ENCODE measurements at regions not wholly inside any gene's neighbourhood (a gene's known extent, or its start where the extent isn't known, plus 50 kb on each side); places are given as distances from the start of the nearest gene placed in this dataset.

DNA sequence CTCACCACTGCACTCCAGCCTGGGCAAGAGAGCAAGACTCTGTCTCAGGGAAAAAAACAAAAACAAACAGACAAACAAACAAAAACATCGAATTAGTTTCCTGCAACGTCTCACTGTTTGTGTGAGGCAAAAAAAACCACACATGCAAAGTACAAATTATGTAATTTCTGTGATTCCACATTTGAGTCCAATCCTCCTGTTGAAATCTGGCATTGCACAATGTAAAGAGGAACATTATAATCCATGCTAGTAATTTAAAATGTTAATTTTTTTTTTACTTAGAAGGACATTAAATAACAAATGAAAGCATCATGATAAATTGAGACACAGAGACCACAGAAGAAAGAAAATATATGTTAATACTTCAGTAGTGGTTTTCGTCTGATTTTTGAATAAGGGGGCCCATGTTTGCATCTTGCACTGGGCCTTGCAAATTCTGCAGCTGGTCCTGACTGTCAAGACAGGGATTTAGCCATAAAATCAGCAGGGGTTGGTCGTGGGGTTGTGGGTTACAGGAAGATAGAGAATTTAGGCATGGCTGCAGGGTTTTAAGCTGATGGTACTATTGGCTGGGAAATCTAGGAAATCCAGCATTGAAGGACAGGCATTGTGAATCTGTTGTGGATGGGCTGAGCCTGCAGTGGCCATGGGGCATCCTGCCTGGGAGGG, 102.6 kb upstream of the ALDH3B2 start:
- no peak for TF ChIP-seq GATA3 (IDR thresholded peaks at IDR 0.05; ENCODE audit: low read depth, low read length)
- no peak for TF ChIP-seq GATA2 (IDR thresholded peaks at IDR 0.05; ENCODE audit: low read depth, low read length)

All from SH-SY5Y (cell line).